DND-41 (cell line): ENCODE measurements at regions not wholly inside any gene's neighbourhood (a gene's known extent, or its start where the extent isn't known, plus 50 kb on each side); places are given as distances from the start of the nearest gene placed in this dataset.

Experiments used
- ATAC-seq: fragments of 200-7000 bp; cut with Tn5 transposase; 3 replicates; pipeline ENCODE4 v1.9.1; 2021; ENCODE audit warnings: low read depth; ENCODE audit not compliant: insufficient read depth
- DNase-seq: peaks from one replicate; pipeline ENCODE4 v3.0.0-alpha.2; 2020
- H2AFZ ChIP-seq: 2 replicates; pipeline ENCODE4 v1.6.0; 2012; ENCODE audit warnings: low read depth, low read length
- H3K27ac ChIP-seq: 2 replicates; pipeline ENCODE4 v1.5.1; 2012; ENCODE audit warnings: low read length, inconsistent platforms
- H3K27me3 ChIP-seq: fragments of 200-600 bp; sonication (generic); 2 replicates; pipeline ENCODE4 v1.6.0; 2012; ENCODE audit warnings: low read length, mild to moderate bottlenecking, inconsistent platforms; ENCODE audit not compliant: insufficient read depth, poor library complexity
- H3K36me3 ChIP-seq: 2 replicates; pipeline ENCODE4 v1.5.1; 2012; ENCODE audit warnings: low read length, inconsistent platforms; ENCODE audit not compliant: insufficient read depth
- H3K4me1 ChIP-seq: 2 replicates; pipeline ENCODE4 v1.5.1; 2012; ENCODE audit warnings: mild to moderate bottlenecking, low read length; ENCODE audit not compliant: insufficient read depth
- H3K4me2 ChIP-seq: 2 replicates; pipeline ENCODE4 v1.6.0; 2012; ENCODE audit warnings: mild to moderate bottlenecking, moderate library complexity, low read length, inconsistent platforms; ENCODE audit not compliant: insufficient read depth
- H3K4me3 ChIP-seq, 2 experiments: fragments of 200-600 bp in 1 of 2; shearing (Covaris generic) in 1 of 2; 2 replicates each; pipeline ENCODE4 v1.5.1; 2012 to 2016; ENCODE audit warnings: inconsistent platforms in 2 of 2, low read length in 2 of 2, mild to moderate bottlenecking in 2 of 2, low read depth in 1 of 2, moderate library complexity in 1 of 2
- H3K79me2 ChIP-seq: 2 replicates; pipeline ENCODE4 v1.6.0; 2012; ENCODE audit warnings: low read length, inconsistent platforms; ENCODE audit not compliant: insufficient read depth
- H3K9ac ChIP-seq: 2 replicates; pipeline ENCODE4 v1.6.0; 2012; ENCODE audit warnings: low read depth, mild to moderate bottlenecking, inconsistent platforms, low read length, moderate library complexity
- H3K9me3 ChIP-seq: 2 replicates; pipeline ENCODE4 v1.5.1; 2012; ENCODE audit warnings: low read length, moderate library complexity, mild to moderate bottlenecking, inconsistent platforms; ENCODE audit not compliant: insufficient read depth, severe bottlenecking
- H4K20me1 ChIP-seq: 2 replicates; pipeline ENCODE4 v1.6.0; 2012; ENCODE audit warnings: low read length; ENCODE audit not compliant: insufficient read depth
- CTCF ChIP-seq: IDR thresholded peaks from 2 replicates; pipeline ENCODE4 v1.5.1; 2012; ENCODE audit warnings: borderline replicate concordance, low read length, moderate library complexity, mild to moderate bottlenecking; ENCODE audit not compliant: poor library complexity, severe bottlenecking; ENCODE audit errors: extremely low read depth
- EZH2 ChIP-seq: IDR thresholded peaks from 3 replicates; pipeline ENCODE4 v1.6.1; 2012; ENCODE audit warnings: borderline replicate concordance, low read depth, mild to moderate bottlenecking, moderate library complexity, low read length, inconsistent platforms; ENCODE audit not compliant: severe bottlenecking

- Histone ChIP-seq H3K4me1 (no peaks in the 10 kb centered on the region), H3K27ac (no peak overlapping the region), H2AFZ (no peak overlapping the region), H3K36me3 (no peaks in the 10 kb centered on the region), H3K27me3 (no peaks in the 10 kb centered on the region), H3K9me3 (no peaks in the 10 kb centered on the region), H3K4me3 (no peak overlapping the region), H3K79me2 (no peaks in the 10 kb centered on the region), H3K9ac (no peak overlapping the region), H3K4me2 (no peak overlapping the region), H4K20me1 (no peaks in the 10 kb centered on the region)
- TF ChIP-seq CTCF, result no peak
- ATAC-seq (no peak), DNase-seq (no peak)
Observed at GRCh38 chr1:60388092-60388987, 314.8 kb upstream of the C1orf87 start.

- TF ChIP-seq EZH2 (no peak), CTCF (no peak)
- no peaks in the 10 kb centered on the region for H4K20me1 ChIP-seq
- ATAC-seq (no peak), DNase-seq (no peak)
- H3K4me2 ChIP-seq, result no peak overlapping the region
- H3K9ac ChIP-seq, result no peak overlapping the region
- no peaks in the 10 kb centered on the region for H3K27me3 ChIP-seq
- no peaks in the 10 kb centered on the region for H3K4me1 ChIP-seq
- no peak overlapping the region for H3K27ac ChIP-seq
- H3K36me3 ChIP-seq, result no peaks in the 10 kb centered on the region
- no peaks in the 10 kb centered on the region for H3K79me2 ChIP-seq
- no peaks in the 10 kb centered on the region for H3K9me3 ChIP-seq
- H2AFZ ChIP-seq, result no peak overlapping the region
- H3K4me3 ChIP-seq, result no peak overlapping the region
Observed at GRCh38 chr1:60387175-60387574, 313.6 kb upstream of the C1orf87 start.

GRCh38 chr1:60386249-60386648, 312.7 kb upstream of the C1orf87 start:
- H3K9me3 ChIP-seq, result no peaks in the 10 kb centered on the region
- no peaks in the 10 kb centered on the region for H4K20me1 ChIP-seq
- no peak overlapping the region for H2AFZ ChIP-seq
- ATAC-seq (no peak), DNase-seq (no peak)
- no peak overlapping the region for H3K4me2 ChIP-seq
- H3K27me3 ChIP-seq, result no peaks in the 10 kb centered on the region
- no peak overlapping the region for H3K4me3 ChIP-seq
- H3K4me1 ChIP-seq, result no peaks in the 10 kb centered on the region
- H3K27ac ChIP-seq, result no peak overlapping the region
- no peaks in the 10 kb centered on the region for H3K36me3 ChIP-seq
- H3K79me2 ChIP-seq, result no peaks in the 10 kb centered on the region
- TF ChIP-seq EZH2 (no peak), CTCF (no peak)
- no peak overlapping the region for H3K9ac ChIP-seq
